CD14-positive monocyte (primary cell): ENCODE measurements at regions not wholly inside any gene's neighbourhood (a gene's known extent, or its start where the extent isn't known, plus 50 kb on each side); places are given as distances from the start of the nearest gene placed in this dataset.

Source experiments
- DNase-seq, 3 donors: peaks; one replicate each; pipeline ENCODE4 v3.0.0-alpha.2; 2011 to 2022
- H2AFZ ChIP-seq: 2 replicates; pipeline ENCODE4 v1.6.0; 2012; ENCODE audit warnings: mild to moderate bottlenecking, low read depth, low read length, inconsistent platforms; ENCODE audit not compliant: insufficient read depth, poor library complexity, severe bottlenecking
- H3K27ac ChIP-seq, 2 donors: 1 replicate in 1 of 2; 2 replicates in 1 of 2; pipeline ENCODE4 v1.5.1; 2012 to 2013; ENCODE audit warnings: low read length in 2 of 2, control low read depth in 1 of 2, inconsistent platforms in 1 of 2, low read depth in 1 of 2, mild to moderate bottlenecking in 1 of 2
- H3K27me3 ChIP-seq, 2 donors: one replicate each; pipeline versions ENCODE4 v1.6.0 to v1.6.1; 2011 to 2013; ENCODE audit warnings: low read length in 2 of 2; ENCODE audit not compliant: control insufficient read depth in 2 of 2, insufficient read depth in 2 of 2
- H3K36me3 ChIP-seq, 2 donors: replicated peaks in 1 of 2; 1 replicate in 1 of 2; 2 replicates in 1 of 2; pipeline versions ENCODE4 v1.5.1 to v1.6.1; 2012 to 2013; ENCODE audit warnings: low read length in 2 of 2, control low read depth in 1 of 2, inconsistent platforms in 1 of 2, mild to moderate bottlenecking in 1 of 2; ENCODE audit not compliant: insufficient read depth in 2 of 2, control insufficient read depth in 1 of 2
- H3K4me1 ChIP-seq, 2 donors: 1 replicate in 1 of 2; 2 replicates in 1 of 2; pipeline versions ENCODE4 v1.5.1 to v1.6.1; 2012 to 2013; ENCODE audit warnings: low read length in 2 of 2, control low read depth in 1 of 2, inconsistent platforms in 1 of 2, mild to moderate bottlenecking in 1 of 2, moderate library complexity in 1 of 2; ENCODE audit not compliant: insufficient read depth in 2 of 2, control insufficient read depth in 1 of 2
- H3K4me2 ChIP-seq: replicated peaks from 2 replicates; pipeline ENCODE3; 2012; ENCODE audit warnings: low read length, moderate library complexity, mild to moderate bottlenecking; ENCODE audit not compliant: poor library complexity, severe bottlenecking; ENCODE audit errors: extremely low read depth
- H3K4me3 ChIP-seq, 3 experiments: fragments of 200-600 bp in 1 of 3; sonication (generic) in 1 of 3; replicated peaks in 1 of 3; 1 replicate in 2 of 3; 2 replicates in 1 of 3; pipeline ENCODE4 v1.5.1; 2011 to 2013; ENCODE audit warnings: low read length in 3 of 3, mild to moderate bottlenecking in 3 of 3, control low read depth in 2 of 3, low read depth in 2 of 3, inconsistent platforms in 1 of 3, moderate library complexity in 1 of 3
- H3K79me2 ChIP-seq: 2 replicates; pipeline ENCODE4 v1.6.0; 2012; ENCODE audit warnings: mild to moderate bottlenecking, control low read depth, inconsistent platforms, low read length, moderate library complexity; ENCODE audit not compliant: insufficient read depth
- H3K9ac ChIP-seq: 2 replicates; pipeline ENCODE4 v1.6.0; 2017; ENCODE audit warnings: low read length, mild to moderate bottlenecking; ENCODE audit not compliant: insufficient read depth, poor library complexity, severe bottlenecking
- H3K9me3 ChIP-seq, 2 donors: replicated peaks in 1 of 2; 1 replicate in 1 of 2; 2 replicates in 1 of 2; pipeline versions ENCODE4 v1.5.1 to v1.6.1; 2012 to 2013; ENCODE audit warnings: low read length in 2 of 2, control low read depth in 1 of 2; ENCODE audit not compliant: control insufficient read depth in 1 of 2, insufficient read depth in 1 of 2
- H4K20me1 ChIP-seq: 2 replicates; pipeline ENCODE4 v1.6.0; 2012; ENCODE audit warnings: mild to moderate bottlenecking, low read length, control low read depth, moderate library complexity; ENCODE audit not compliant: insufficient read depth
- H3K27ac Mint-ChIP-seq, 7 donors: one replicate each; pipeline ENCODE4 v1.8.0; 2020; ENCODE audit warnings: mild to moderate bottlenecking in 7 of 7, mixed read lengths in 7 of 7, moderate library complexity in 6 of 7, inconsistent platforms in 2 of 7
- H3K27me3 Mint-ChIP-seq, 3 donors: one replicate each; pipeline ENCODE4 v1.8.0; 2021 to 2022; ENCODE audit warnings: low read depth in 3 of 3, mild to moderate bottlenecking in 3 of 3, mixed read lengths in 3 of 3, moderate library complexity in 3 of 3, inconsistent platforms in 1 of 3
- H3K36me3 Mint-ChIP-seq, 2 donors: one replicate each; pipeline ENCODE4 v1.8.0; 2020; ENCODE audit warnings: mixed read lengths in 2 of 2, inconsistent platforms in 1 of 2, mild to moderate bottlenecking in 1 of 2
- H3K4me1 Mint-ChIP-seq: one replicate; pipeline ENCODE4 v1.8.0; 2020; ENCODE audit warnings: mild to moderate bottlenecking, mixed read lengths
- H3K4me3 Mint-ChIP-seq, 2 donors: one replicate each; pipeline ENCODE4 v1.8.0; 2020; ENCODE audit warnings: mild to moderate bottlenecking in 2 of 2, mixed read lengths in 2 of 2, moderate library complexity in 1 of 2
- H3K9me3 Mint-ChIP-seq, 7 donors: one replicate each; pipeline ENCODE4 v1.8.0; 2020 to 2022; ENCODE audit warnings: mixed read lengths in 7 of 7, mild to moderate bottlenecking in 6 of 7, moderate library complexity in 6 of 7, inconsistent platforms in 2 of 7
- WGBS: methylation state at CpG from one replicate; pipeline ENCODE4 v1.1.5; 2013; ENCODE audit warnings: missing lambda C conversion rate; ENCODE audit not compliant: insufficient coverage; 5-methylcytosine and 5-hydroxymethylcytosine counted together
- intact Hi-C, 2 donors: fragments of 100-400 bp; cut with micrococcal nuclease; formaldehyde crosslinking; loops; one replicate each; pipeline versions ENCODE4 v1.15.0 to v1.15.1; 2023
- TF ChIP-seq, protein P1 (sequence below): fragments of 200-600 bp; IDR thresholded peaks from one replicate; pipeline ENCODE4 v1.8.0; 2022; ENCODE audit warnings: antibody characterized with exemption, mild to moderate bottlenecking

DNA sequence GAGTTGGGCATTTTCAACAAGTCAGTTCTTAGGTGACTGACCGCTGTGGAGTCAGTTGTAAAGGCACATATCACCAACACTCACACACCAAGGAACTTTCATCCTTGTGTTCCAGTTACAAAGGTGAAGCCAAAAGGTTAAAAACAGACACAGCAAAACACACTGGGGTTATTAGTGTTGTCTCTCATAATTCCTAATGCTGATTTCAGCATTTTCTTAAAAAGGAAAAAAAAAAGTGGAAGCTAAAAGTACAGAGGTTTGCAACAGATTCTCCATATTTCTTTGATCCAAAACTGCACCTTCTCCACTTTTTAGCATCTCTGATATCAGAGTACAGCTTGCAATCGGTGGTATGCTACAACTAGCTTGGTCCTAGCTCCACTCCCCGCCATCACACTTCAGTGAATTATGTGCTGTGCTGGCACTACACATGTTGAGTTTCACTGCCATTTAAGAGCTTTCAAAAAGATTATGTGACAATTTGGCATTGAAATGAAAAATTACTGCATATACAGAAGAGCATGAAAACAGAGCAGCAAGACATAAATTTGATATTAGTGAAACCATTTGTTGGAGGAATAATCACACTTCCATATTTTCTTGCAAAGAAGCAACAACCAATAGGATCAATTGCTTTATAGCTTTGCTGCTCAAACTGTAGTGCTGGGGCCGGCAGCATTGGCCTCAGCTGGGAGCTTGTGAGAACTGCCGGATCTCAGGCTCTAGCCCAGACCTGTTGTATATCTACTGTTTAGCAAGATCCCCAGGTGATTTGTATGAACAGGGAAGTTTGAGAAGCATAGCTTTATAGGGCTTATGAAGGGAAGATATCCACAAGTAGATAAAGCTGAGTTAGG lies 62.3 kb upstream of the DAPL1 start:
- Histone ChIP-seq H3K4me1 (no peaks in the 10 kb centered on the region), H3K79me2 (no peaks in the 10 kb centered on the region), H2AFZ (no peak overlapping the region), H3K4me3 (no peak overlapping the region), H3K27me3 (no peaks in the 10 kb centered on the region), H3K4me2 (no peak overlapping the region), H3K9me3 (no peaks in the 10 kb centered on the region), H3K36me3 (no peaks in the 10 kb centered on the region), H3K9ac (no peak overlapping the region), H4K20me1 (no peaks in the 10 kb centered on the region), H3K27ac (no peak overlapping the region)
- no peak for DNase-seq
- TF ChIP-seq, protein P1, sequence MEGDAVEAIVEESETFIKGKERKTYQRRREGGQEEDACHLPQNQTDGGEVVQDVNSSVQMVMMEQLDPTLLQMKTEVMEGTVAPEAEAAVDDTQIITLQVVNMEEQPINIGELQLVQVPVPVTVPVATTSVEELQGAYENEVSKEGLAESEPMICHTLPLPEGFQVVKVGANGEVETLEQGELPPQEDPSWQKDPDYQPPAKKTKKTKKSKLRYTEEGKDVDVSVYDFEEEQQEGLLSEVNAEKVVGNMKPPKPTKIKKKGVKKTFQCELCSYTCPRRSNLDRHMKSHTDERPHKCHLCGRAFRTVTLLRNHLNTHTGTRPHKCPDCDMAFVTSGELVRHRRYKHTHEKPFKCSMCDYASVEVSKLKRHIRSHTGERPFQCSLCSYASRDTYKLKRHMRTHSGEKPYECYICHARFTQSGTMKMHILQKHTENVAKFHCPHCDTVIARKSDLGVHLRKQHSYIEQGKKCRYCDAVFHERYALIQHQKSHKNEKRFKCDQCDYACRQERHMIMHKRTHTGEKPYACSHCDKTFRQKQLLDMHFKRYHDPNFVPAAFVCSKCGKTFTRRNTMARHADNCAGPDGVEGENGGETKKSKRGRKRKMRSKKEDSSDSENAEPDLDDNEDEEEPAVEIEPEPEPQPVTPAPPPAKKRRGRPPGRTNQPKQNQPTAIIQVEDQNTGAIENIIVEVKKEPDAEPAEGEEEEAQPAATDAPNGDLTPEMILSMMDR = no peak
- Mint-ChIP-seq H3K27ac (no peak overlapping the region), H3K9me3 (no peaks in the 10 kb centered on the region), H3K4me1 (no peaks in the 10 kb centered on the region), H3K27me3 (peaks cover 0 to 6% (median 4%) of the 10 kb centered on the region in 3 donors), H3K36me3 (no peaks in the 10 kb centered on the region), H3K4me3 (peak overlapping the region in 1 of 2 donors; percentile 2)
- 85% methylated on average over 4 of the region's 5 CpGs for WGBS
- intact Hi-C loops = no loop called here

- intact Hi-C loops = no loop called here
- H3K4me2 ChIP-seq = no peak overlapping the region
- 88% methylated on average over 2 of the region's 7 CpGs for WGBS
These were observed 61.7 kb upstream of the DAPL1 start for GRCh38 chr2:158733430-158733755.

More at GRCh38 chr2:158733430-158733755, 61.7 kb upstream of the DAPL1 start:
- H3K4me1 Mint-ChIP-seq = no peaks in the 10 kb centered on the region
- DNase-seq = no peak
- Histone ChIP-seq H4K20me1 (no peaks in the 10 kb centered on the region), H2AFZ (no peak overlapping the region), H3K9ac (no peak overlapping the region), H3K27me3 (no peaks in the 10 kb centered on the region), H3K9me3 (no peaks in the 10 kb centered on the region), H3K36me3 (no peaks in the 10 kb centered on the region), H3K4me3 (no peak overlapping the region), H3K79me2 (no peaks in the 10 kb centered on the region), H3K27ac (no peak overlapping the region), H3K4me1 (no peaks in the 10 kb centered on the region)
- H3K9me3 Mint-ChIP-seq = no peaks in the 10 kb centered on the region
- H3K27ac Mint-ChIP-seq = no peak overlapping the region
- no peaks in the 10 kb centered on the region for H3K36me3 Mint-ChIP-seq
- H3K4me3 Mint-ChIP-seq = no peak overlapping the region
- TF ChIP-seq, protein P1 = no peak
- peaks cover 0 to 6% (median 6%) of the 10 kb centered on the region in 3 donors for H3K27me3 Mint-ChIP-seq
